ENCODE measurements at regions not wholly inside any gene's neighbourhood (a gene's known extent, or its start where the extent isn't known, plus 50 kb on each side); places are given as distances from the start of the nearest gene placed in this dataset.

GRCh38 chr6:44642870-44643522 is 255.5 kb downstream of the CDC5L start:
- no peak for FAIRE-seq

- FAIRE-seq = no peak
These were observed 257.8 kb downstream of the CDC5L start for GRCh38 chr6:44645276-44645675.

- FAIRE-seq = no peak
These were observed 258.8 kb downstream of the CDC5L start for GRCh38 chr6:44646355-44646754.

- no peak for FAIRE-seq
These were observed 262.0 kb downstream of the CDC5L start for GRCh38 chr6:44649365-44650025.

- FAIRE-seq = no peak
These were observed 263.0 kb downstream of the CDC5L start for GRCh38 chr6:44650495-44650894.

- FAIRE-seq = no peak
These were observed 263.4 kb downstream of the CDC5L start for GRCh38 chr6:44650947-44651346.

- FAIRE-seq = no peak
These were observed 264.1 kb downstream of the CDC5L start for GRCh38 chr6:44651604-44652003.

GRCh38 chr6:44652547-44652946 is 265.0 kb downstream of the CDC5L start:
- FAIRE-seq = no peak

- no peak for FAIRE-seq
These were observed 265.6 kb downstream of the CDC5L start for GRCh38 chr6:44653091-44653490.

- FAIRE-seq = no peak
These were observed 266.3 kb downstream of the CDC5L start for GRCh38 chr6:44653761-44654218.

- FAIRE-seq = no peak
These were observed 268.2 kb downstream of the CDC5L start for GRCh38 chr6:44655412-44656342.

- no peak for FAIRE-seq
These were observed 269.2 kb downstream of the CDC5L start for GRCh38 chr6:44656691-44657090.

GRCh38 chr6:44657206-44657819 is 269.8 kb downstream of the CDC5L start:
- FAIRE-seq = no peak

GRCh38 chr6:44658571-44658970 is 271.1 kb downstream of the CDC5L start:
- FAIRE-seq = no peak

GRCh38 chr6:44659726-44660125 is 272.2 kb downstream of the CDC5L start:
- no peak for FAIRE-seq

- FAIRE-seq = no peak
These were observed 273.2 kb downstream of the CDC5L start for GRCh38 chr6:44660561-44661220.

GRCh38 chr6:44661221-44662008 is 273.9 kb downstream of the CDC5L start:
- FAIRE-seq = no peak

GRCh38 chr6:44662461-44663121 is 275.1 kb downstream of the CDC5L start:
- no peak for FAIRE-seq

- FAIRE-seq = no peak
These were observed 276.5 kb downstream of the CDC5L start for GRCh38 chr6:44663860-44664634.

- no peak for FAIRE-seq
These were observed 277.2 kb downstream of the CDC5L start for GRCh38 chr6:44664716-44665115.
